ENCODE measurements at regions not wholly inside any gene's neighbourhood (a gene's known extent, or its start where the extent isn't known, plus 50 kb on each side); places are given as distances from the start of the nearest gene placed in this dataset.

GRCh38 chr7:52500841-52501240 lies 534.6 kb upstream of the POM121L12 start:
- H3K9me3 ChIP-seq: no peaks in the 10 kb centered on the region
- no peak for ATAC-seq
- no peak overlapping the region for H3K27ac ChIP-seq
- no peak overlapping the region for H3K4me3 ChIP-seq
- no peak for DNase-seq
- intact Hi-C loops (cut with DNase I): no loop called here
- no peaks in the 10 kb centered on the region for H3K27me3 ChIP-seq (ENCODE audit: low read depth)
- TF ChIP-seq CTCF (IDR thresholded peaks at IDR 0.05): no peak
- H3K4me1 ChIP-seq: no peaks in the 10 kb centered on the region
- no peaks in the 10 kb centered on the region for H3K36me3 ChIP-seq

GRCh38 chr7:52498366-52498765 lies 537.1 kb upstream of the POM121L12 start:
- H3K27me3 ChIP-seq (ENCODE audit: low read depth): no peaks in the 10 kb centered on the region
- DNase-seq: no peak
- no peak overlapping the region for H3K4me3 ChIP-seq
- no peaks in the 10 kb centered on the region for H3K9me3 ChIP-seq
- no peak for TF ChIP-seq CTCF (IDR thresholded peaks at IDR 0.05)
- H3K4me1 ChIP-seq: no peaks in the 10 kb centered on the region
- ATAC-seq: no peak
- no peak overlapping the region for H3K27ac ChIP-seq
- intact Hi-C loops (cut with DNase I): no loop called here
- H3K36me3 ChIP-seq: no peaks in the 10 kb centered on the region

- H3K27ac ChIP-seq: no peak overlapping the region
- no peaks in the 10 kb centered on the region for H3K27me3 ChIP-seq (ENCODE audit: low read depth)
- no peak overlapping the region for H3K4me3 ChIP-seq
- no peaks in the 10 kb centered on the region for H3K36me3 ChIP-seq
- ATAC-seq (no peak), DNase-seq (no peak)
- H3K4me1 ChIP-seq: no peaks in the 10 kb centered on the region
- no peaks in the 10 kb centered on the region for H3K9me3 ChIP-seq
- no peak for TF ChIP-seq CTCF (IDR thresholded peaks at IDR 0.05)
- intact Hi-C loops (cut with DNase I): no loop called here
These were observed 549.2 kb upstream of the POM121L12 start for GRCh38 chr7:52486267-52486666.

DNA sequence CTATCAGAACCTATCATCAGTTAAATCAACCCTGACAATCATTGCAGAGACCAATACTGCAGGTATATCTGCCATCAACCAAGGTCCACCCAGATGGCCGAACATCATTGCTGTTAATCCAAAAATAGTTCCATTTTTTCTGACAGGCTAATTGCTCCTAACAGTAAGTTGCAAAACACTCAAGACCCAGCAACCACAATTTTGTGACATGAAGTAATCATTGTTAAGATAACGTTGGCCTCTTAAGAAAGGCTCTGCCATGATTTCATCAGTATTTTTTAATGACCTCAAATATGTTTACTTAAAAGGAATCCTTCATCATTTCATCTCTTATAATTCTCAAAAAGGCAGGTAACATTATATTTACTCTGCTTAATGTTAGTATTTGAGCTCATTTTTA lies 553.4 kb upstream of the POM121L12 start:
- Histone ChIP-seq H3K4me3 (no peak overlapping the region), H3K4me1 (no peaks in the 10 kb centered on the region), H3K27ac (no peak overlapping the region), H3K9me3 (no peaks in the 10 kb centered on the region), H3K27me3 (ENCODE audit: low read depth) (no peaks in the 10 kb centered on the region), H3K36me3 (no peaks in the 10 kb centered on the region)
- DNase-seq: no peak
- no peak for TF ChIP-seq CTCF (IDR thresholded peaks at IDR 0.05)
- no peak for ATAC-seq
- intact Hi-C loops (cut with DNase I): no loop called here

GRCh38 chr7:52481571-52481970 lies 553.9 kb upstream of the POM121L12 start:
- Histone ChIP-seq H3K27me3 (ENCODE audit: low read depth) (no peaks in the 10 kb centered on the region), H3K4me1 (no peaks in the 10 kb centered on the region), H3K4me3 (no peak overlapping the region), H3K27ac (no peak overlapping the region), H3K36me3 (no peaks in the 10 kb centered on the region), H3K9me3 (no peaks in the 10 kb centered on the region)
- intact Hi-C loops (cut with DNase I): no loop called here
- no peak for ATAC-seq
- no peak for TF ChIP-seq CTCF (IDR thresholded peaks at IDR 0.05)
- no peak for DNase-seq

DNA sequence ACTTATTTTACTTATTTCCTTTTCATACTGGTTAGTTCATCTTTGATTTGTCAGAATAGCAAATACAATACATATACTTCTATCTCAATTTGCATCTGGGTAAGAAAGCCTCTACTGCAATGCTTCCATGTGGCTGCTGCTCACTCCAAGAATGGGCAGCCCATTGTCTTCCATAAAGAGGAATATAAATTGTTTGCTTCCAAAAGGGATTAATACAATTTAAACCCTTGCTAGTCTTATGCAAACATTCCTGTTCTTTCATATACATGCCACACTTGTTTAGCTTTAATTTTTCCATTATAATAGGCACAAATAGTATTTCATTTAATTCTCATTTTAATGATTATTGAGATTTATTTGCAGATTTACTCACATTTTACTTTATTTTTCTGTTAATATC lies 555.4 kb upstream of the POM121L12 start:
- Histone ChIP-seq H3K27ac (no peak overlapping the region), H3K4me1 (no peaks in the 10 kb centered on the region), H3K4me3 (no peak overlapping the region), H3K9me3 (no peaks in the 10 kb centered on the region), H3K27me3 (ENCODE audit: low read depth) (no peaks in the 10 kb centered on the region), H3K36me3 (no peaks in the 10 kb centered on the region)
- intact Hi-C loops (cut with DNase I): no loop called here
- TF ChIP-seq CTCF (IDR thresholded peaks at IDR 0.05): no peak
- no peak for ATAC-seq
- no peak for DNase-seq
